ENCODE measurements at regions not wholly inside any gene's neighbourhood (a gene's known extent, or its start where the extent isn't known, plus 50 kb on each side); places are given as distances from the start of the nearest gene placed in this dataset.

DNA sequence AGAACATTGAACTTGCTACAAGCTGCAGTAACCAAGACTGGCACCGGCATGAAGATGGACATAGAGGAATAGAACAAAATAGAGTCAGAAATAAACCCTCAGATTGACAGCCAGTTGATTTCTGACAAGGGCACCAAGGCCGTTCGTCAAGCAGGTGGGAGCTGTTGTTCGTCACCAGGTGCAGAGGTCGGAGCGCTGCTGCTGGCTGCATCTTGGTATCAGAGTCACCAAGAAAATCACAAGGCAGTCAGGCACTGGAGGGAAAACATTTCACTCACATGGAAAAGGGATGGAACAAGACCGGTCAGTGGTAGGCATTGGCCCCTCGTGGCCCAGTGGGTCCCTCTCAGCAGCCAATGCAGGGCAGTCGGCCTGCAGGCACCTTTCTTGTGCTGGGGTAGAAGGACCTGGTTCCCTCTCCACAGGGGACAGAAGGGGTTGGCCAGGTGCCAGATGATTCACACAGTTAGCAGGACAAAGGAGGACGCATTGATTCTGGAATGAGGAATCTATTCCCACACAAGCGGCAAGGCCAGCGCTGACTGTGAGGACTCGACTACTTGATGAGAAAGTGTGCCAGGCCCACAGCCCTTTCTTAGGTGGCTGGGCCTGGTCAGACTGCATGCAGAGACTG lies 115.8 kb upstream of the FGF3 start:
- no peak overlapping the region for H3K4me3 ChIP-seq (ENCODE audit: low read depth in 1 of 2, low read length in 2 of 2)
- no peaks in the 10 kb centered on the region for H3K36me3 ChIP-seq (ENCODE audit: control insufficient read depth in 1 of 2, insufficient read depth in 2 of 2, low read length in 2 of 2)
- no peak overlapping the region for H3K9ac ChIP-seq (ENCODE audit: low read depth in 1 of 2, low read length in 2 of 2)
- no peak overlapping the region for H3K27ac ChIP-seq (ENCODE audit: low read depth, low read length)
- H3K4me1 ChIP-seq (ENCODE audit: control insufficient read depth in 1 of 2, insufficient read depth in 2 of 2, low read length in 2 of 2) = peaks cover 5 to 8% of the 10 kb centered on the region in 2 donors
- peaks cover 4 to 11% of the 10 kb centered on the region in 2 donors for H3K27me3 ChIP-seq (ENCODE audit: control insufficient read depth in 1 of 2, insufficient read depth in 2 of 2, low read length in 2 of 2)
- no peaks in the 10 kb centered on the region for H3K9me3 ChIP-seq (ENCODE audit: control insufficient read depth in 1 of 2, low read length in 2 of 2)

DNA sequence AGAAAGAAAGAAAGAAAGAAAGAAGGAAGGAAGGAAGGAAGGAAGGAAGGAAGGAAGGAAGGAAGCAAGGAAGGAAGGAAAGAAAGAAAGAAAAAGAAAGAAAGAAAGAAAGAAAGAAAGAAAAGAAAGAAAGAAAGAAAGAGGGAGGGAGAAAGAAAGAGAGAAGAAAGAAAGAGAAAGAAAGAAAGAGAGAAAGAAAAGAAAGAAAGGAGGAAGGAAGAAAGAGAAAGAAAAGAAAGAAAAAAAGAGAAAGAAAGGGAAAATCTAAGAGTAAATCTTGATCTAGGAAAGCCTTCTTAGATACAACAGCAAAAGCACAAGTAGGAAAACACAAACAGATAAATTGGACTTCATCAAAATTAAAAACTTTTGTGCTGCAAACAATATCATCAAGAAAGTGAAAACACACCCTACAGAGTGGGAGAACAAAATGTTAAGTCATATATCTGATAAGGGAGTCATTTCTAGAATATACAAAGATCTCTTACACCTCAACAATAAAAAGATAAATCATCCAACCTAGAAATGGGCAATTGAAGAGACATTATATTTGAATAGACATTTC lies 116.8 kb upstream of the FGF3 start:
- no peaks in the 10 kb centered on the region for H3K36me3 ChIP-seq (ENCODE audit: control insufficient read depth in 1 of 2, insufficient read depth in 2 of 2, low read length in 2 of 2)

DNA sequence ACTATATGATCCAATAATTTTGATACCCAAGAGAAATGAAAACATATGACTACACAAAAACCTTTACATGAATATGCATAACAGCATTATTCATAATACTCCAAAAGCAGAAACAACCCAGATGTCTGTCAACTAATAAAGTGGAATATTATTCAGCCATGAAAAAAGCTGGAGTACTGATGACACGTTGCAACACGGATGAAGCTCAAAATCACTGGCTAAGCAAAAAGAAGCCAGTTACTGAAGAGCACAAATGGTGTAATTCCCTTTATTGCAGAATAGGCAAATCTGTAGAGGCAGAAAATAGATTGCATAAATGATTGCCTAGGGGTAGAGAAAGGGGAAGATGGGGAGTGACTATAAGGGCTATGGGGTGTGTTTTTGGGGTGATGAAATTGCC lies 117.6 kb upstream of the FGF3 start:
- Histone ChIP-seq H3K9ac (ENCODE audit: low read depth in 1 of 2, low read length in 2 of 2) (no peak overlapping the region), H3K4me3 (ENCODE audit: low read depth in 1 of 2, low read length in 2 of 2) (no peak overlapping the region), H3K36me3 (ENCODE audit: control insufficient read depth in 1 of 2, insufficient read depth in 2 of 2, low read length in 2 of 2) (no peaks in the 10 kb centered on the region)

More for the DNA sequence above, 116.8 kb upstream of the FGF3 start:
- Histone ChIP-seq H3K9ac (ENCODE audit: low read depth in 1 of 2, low read length in 2 of 2) (no peak overlapping the region), H3K27ac (ENCODE audit: low read depth, low read length) (no peak overlapping the region), H3K27me3 (ENCODE audit: control insufficient read depth in 1 of 2, insufficient read depth in 2 of 2, low read length in 2 of 2) (peaks cover 4 to 11% of the 10 kb centered on the region in 2 donors), H3K4me1 (ENCODE audit: control insufficient read depth in 1 of 2, insufficient read depth in 2 of 2, low read length in 2 of 2) (peaks cover 8 to 9% of the 10 kb centered on the region in 2 donors), H3K9me3 (ENCODE audit: control insufficient read depth in 1 of 2, low read length in 2 of 2) (no peaks in the 10 kb centered on the region), H3K4me3 (ENCODE audit: low read depth in 1 of 2, low read length in 2 of 2) (no peak overlapping the region)

DNA sequence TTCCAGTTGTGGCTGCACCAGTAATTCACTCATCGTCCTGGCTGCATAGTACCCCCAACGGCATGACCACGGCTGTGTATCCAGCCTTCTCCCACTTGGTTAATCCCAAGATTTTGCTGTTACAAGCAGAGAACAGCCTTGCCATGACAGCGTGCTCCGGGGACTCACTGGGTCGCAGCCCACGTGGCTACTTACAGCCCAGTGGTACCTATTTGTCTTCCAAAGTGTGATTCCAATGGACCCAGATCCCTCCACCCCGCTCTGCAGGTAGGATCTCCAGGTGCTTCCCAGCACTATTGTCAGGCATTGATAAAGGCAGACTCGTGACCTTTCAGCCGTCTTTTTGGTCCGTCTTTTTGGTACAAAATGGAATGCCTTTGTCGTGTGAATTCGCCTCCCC lies 119.0 kb upstream of the FGF3 start:
- Histone ChIP-seq H3K9ac (ENCODE audit: low read depth in 1 of 2, low read length in 2 of 2) (no peak overlapping the region), H3K4me3 (ENCODE audit: low read depth in 1 of 2, low read length in 2 of 2) (no peak overlapping the region), H3K4me1 (ENCODE audit: control insufficient read depth in 1 of 2, insufficient read depth in 2 of 2, low read length in 2 of 2) (peaks cover 8 to 9% of the 10 kb centered on the region in 2 donors), H3K36me3 (ENCODE audit: control insufficient read depth in 1 of 2, insufficient read depth in 2 of 2, low read length in 2 of 2) (no peaks in the 10 kb centered on the region), H3K9me3 (ENCODE audit: control insufficient read depth in 1 of 2, low read length in 2 of 2) (no peaks in the 10 kb centered on the region), H3K27me3 (ENCODE audit: control insufficient read depth in 1 of 2, insufficient read depth in 2 of 2, low read length in 2 of 2) (peaks cover 0 to 6% of the 10 kb centered on the region in 2 donors), H3K27ac (ENCODE audit: low read depth, low read length) (no peak overlapping the region)

More for the DNA sequence above, 117.6 kb upstream of the FGF3 start:
- Histone ChIP-seq H3K9me3 (ENCODE audit: control insufficient read depth in 1 of 2, low read length in 2 of 2) (no peaks in the 10 kb centered on the region), H3K4me1 (ENCODE audit: control insufficient read depth in 1 of 2, insufficient read depth in 2 of 2, low read length in 2 of 2) (peaks cover 8 to 9% of the 10 kb centered on the region in 2 donors), H3K27ac (ENCODE audit: low read depth, low read length) (no peak overlapping the region), H3K27me3 (ENCODE audit: control insufficient read depth in 1 of 2, insufficient read depth in 2 of 2, low read length in 2 of 2) (peaks cover 4 to 6% of the 10 kb centered on the region in 2 donors)

DNA sequence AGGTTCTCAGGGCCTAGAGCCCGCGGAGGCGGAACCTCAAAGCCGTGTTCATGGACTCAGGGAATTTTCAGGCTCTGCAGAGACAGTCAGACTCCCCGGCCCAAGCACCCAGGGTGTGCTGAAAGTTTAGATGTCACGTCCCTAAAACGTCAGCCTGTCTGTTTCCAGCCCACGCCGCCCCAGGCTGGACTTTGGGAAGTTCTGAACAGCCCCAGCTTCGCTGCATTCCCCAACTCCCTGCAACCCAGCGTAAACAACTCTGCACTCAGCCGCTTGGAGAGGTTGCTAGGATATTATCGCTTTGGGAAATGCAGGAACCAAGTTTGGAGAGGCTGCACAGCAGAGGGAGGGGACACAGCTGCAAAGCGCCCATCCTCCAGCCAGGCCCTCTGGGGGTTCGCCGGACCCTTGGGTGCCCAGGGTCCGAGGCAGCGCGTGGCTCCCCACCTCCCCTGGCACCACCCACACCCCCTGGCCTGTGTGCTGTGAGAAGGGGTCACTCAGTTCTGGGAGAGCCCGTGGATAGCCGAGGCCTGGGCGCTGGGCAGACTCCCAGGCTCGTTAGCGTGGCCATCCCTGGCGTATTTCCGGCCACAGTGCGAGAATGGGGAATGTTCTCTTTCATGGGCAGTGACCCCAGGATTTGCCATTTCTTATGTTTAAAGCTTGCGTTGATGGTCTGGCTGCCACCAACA lies 120.5 kb upstream of the FGF3 start:
- Histone ChIP-seq H3K36me3 (ENCODE audit: control insufficient read depth in 1 of 2, insufficient read depth in 2 of 2, low read length in 2 of 2) (no peaks in the 10 kb centered on the region), H3K27me3 (ENCODE audit: control insufficient read depth in 1 of 2, insufficient read depth in 2 of 2, low read length in 2 of 2) (peaks cover 0 to 6% of the 10 kb centered on the region in 2 donors), H3K9ac (ENCODE audit: low read depth in 1 of 2, low read length in 2 of 2) (no peak overlapping the region), H3K27ac (ENCODE audit: low read depth, low read length) (no peak overlapping the region), H3K4me1 (ENCODE audit: control insufficient read depth in 1 of 2, insufficient read depth in 2 of 2, low read length in 2 of 2) (peaks cover 8 to 9% of the 10 kb centered on the region in 2 donors), H3K9me3 (ENCODE audit: control insufficient read depth in 1 of 2, low read length in 2 of 2) (no peaks in the 10 kb centered on the region), H3K4me3 (ENCODE audit: low read depth in 1 of 2, low read length in 2 of 2) (no peak overlapping the region)

DNA sequence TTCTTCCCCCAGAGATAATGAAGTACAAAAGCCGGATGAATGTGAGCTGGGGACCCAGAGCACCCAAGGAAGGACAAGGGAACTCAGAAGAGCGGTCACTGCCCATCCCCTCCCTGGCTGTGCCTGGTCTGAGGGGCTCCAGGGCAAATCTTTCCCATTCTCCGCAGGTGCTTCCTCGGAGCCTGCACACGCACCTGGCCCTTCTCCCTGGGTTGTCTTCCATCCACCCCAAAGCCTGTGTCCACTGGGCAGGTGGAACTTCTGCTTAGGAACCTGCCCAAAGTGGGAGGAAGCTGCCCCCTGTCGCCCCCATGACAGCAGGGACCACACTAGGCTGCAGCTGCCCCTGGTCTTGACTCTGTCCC lies 121.0 kb upstream of the FGF3 start:
- no peaks in the 10 kb centered on the region for H3K36me3 ChIP-seq (ENCODE audit: control insufficient read depth in 1 of 2, insufficient read depth in 2 of 2, low read length in 2 of 2)
- H3K4me1 ChIP-seq (ENCODE audit: control insufficient read depth in 1 of 2, insufficient read depth in 2 of 2, low read length in 2 of 2) = peaks cover 5 to 8% of the 10 kb centered on the region in 2 donors
- peaks cover 0 to 1% of the 10 kb centered on the region in 2 donors for H3K27me3 ChIP-seq (ENCODE audit: control insufficient read depth in 1 of 2, insufficient read depth in 2 of 2, low read length in 2 of 2)
- H3K4me3 ChIP-seq (ENCODE audit: low read depth in 1 of 2, low read length in 2 of 2) = no peak overlapping the region
- no peak overlapping the region for H3K27ac ChIP-seq (ENCODE audit: low read depth, low read length)
- H3K9me3 ChIP-seq (ENCODE audit: control insufficient read depth in 1 of 2, low read length in 2 of 2) = no peaks in the 10 kb centered on the region
- no peak overlapping the region for H3K9ac ChIP-seq (ENCODE audit: low read depth in 1 of 2, low read length in 2 of 2)

DNA sequence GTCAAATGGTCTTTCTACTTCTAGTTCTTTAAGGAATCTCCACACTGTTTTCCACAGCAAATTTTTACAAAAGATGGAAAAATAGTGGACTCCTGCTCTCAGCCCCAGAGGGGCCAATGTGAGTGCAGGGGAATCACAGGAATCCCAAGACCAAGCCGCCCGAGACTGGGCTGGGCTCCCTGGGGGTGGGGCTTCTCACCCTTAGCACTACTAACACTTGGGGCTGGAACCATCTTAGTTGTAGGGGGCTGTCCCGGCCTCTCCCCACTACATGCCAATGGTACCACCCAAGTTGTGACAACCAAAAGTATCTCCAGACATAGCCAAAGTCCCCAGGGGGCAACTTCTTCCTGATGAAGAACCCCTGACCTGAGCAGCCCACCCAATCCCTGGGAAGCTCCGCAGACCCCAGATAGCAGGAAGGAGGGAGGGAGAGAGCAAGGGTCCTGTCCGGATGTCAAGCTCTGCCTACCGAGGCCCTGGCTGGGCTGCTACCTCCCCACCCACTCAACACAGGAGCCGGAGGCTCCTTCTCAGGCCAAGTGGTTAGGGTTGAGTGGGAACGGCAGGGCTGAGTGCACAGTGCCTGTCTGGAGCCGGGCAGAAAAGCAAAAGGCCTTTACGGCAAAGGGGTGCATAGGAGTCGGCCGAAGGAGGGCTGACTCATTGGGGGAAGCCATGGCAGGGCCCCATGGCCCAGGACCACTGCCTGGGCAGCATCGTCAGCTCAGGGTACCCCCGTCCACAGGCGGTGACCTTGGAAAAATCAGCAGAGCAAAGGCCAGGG lies 122.5 kb upstream of the FGF3 start:
- Histone ChIP-seq H3K9me3 (ENCODE audit: control insufficient read depth in 1 of 2, low read length in 2 of 2) (no peaks in the 10 kb centered on the region), H3K27me3 (ENCODE audit: control insufficient read depth in 1 of 2, insufficient read depth in 2 of 2, low read length in 2 of 2) (no peaks in the 10 kb centered on the region)

DNA sequence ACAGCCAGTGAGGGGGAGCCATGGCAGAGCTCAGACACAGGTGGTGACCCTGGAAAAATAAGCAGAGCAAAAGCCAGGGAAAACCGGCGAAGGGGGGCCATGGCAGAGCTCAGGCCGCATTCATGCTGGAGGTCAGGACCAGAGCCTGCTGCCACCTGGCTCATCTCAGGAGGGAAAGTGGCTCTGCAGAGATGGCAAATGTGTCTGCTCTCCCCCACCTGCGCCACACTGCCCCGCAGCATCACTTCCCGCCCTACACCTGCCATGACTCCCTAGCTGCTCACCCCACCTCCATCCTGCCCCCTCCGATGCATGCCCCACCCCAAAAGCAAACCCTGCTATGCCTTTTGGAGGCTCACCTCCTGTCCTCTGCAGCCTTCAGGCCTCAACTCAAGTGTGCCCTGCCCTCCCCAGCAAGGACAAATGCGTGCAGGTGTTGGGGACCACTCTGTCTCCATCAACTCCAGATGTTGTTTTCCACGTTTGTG lies 123.2 kb upstream of the FGF3 start:
- H3K9me3 ChIP-seq (ENCODE audit: control insufficient read depth in 1 of 2, low read length in 2 of 2) = no peaks in the 10 kb centered on the region
- H3K9ac ChIP-seq (ENCODE audit: low read depth in 1 of 2, low read length in 2 of 2) = no peak overlapping the region
- H3K4me1 ChIP-seq (ENCODE audit: control insufficient read depth in 1 of 2, insufficient read depth in 2 of 2, low read length in 2 of 2) = peaks cover 5 to 8% of the 10 kb centered on the region in 2 donors
- H3K36me3 ChIP-seq (ENCODE audit: control insufficient read depth in 1 of 2, insufficient read depth in 2 of 2, low read length in 2 of 2) = no peaks in the 10 kb centered on the region
- no peaks in the 10 kb centered on the region for H3K27me3 ChIP-seq (ENCODE audit: control insufficient read depth in 1 of 2, insufficient read depth in 2 of 2, low read length in 2 of 2)
- H3K4me3 ChIP-seq (ENCODE audit: low read depth in 1 of 2, low read length in 2 of 2) = no peak overlapping the region
- H3K27ac ChIP-seq (ENCODE audit: low read depth, low read length) = no peak overlapping the region

More for the DNA sequence above, 122.5 kb upstream of the FGF3 start:
- Histone ChIP-seq H3K9ac (ENCODE audit: low read depth in 1 of 2, low read length in 2 of 2) (no peak overlapping the region), H3K36me3 (ENCODE audit: control insufficient read depth in 1 of 2, insufficient read depth in 2 of 2, low read length in 2 of 2) (no peaks in the 10 kb centered on the region), H3K27ac (ENCODE audit: low read depth, low read length) (no peak overlapping the region), H3K4me3 (ENCODE audit: low read depth in 1 of 2, low read length in 2 of 2) (no peak overlapping the region), H3K4me1 (ENCODE audit: control insufficient read depth in 1 of 2, insufficient read depth in 2 of 2, low read length in 2 of 2) (peaks cover 5 to 8% of the 10 kb centered on the region in 2 donors)

DNA sequence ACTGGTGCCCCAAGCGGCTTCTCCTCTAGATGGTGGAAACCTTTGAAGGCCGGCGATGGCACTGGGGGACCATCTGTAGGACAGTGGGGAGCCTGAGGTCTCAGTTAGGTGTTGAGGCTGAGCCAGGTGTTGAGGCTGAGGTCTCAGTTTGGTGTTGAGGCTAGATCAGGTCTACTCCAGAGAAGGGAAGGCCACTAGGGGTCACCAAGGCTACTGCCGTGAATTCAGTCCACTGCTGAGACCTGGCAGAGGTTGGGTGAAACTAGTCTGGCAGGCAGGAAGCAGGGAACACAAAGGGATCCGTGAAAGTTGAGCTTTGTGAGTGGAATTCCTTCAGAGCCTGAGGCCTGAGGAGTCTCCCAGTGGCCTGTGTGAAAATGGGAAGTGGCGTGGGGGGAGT lies 123.8 kb upstream of the FGF3 start:
- no peak overlapping the region for H3K27ac ChIP-seq (ENCODE audit: low read depth, low read length)
- H3K4me1 ChIP-seq (ENCODE audit: control insufficient read depth in 1 of 2, insufficient read depth in 2 of 2, low read length in 2 of 2) = peaks cover 11 to 15% of the 10 kb centered on the region in 2 donors
- no peak overlapping the region for H3K9ac ChIP-seq (ENCODE audit: low read depth in 1 of 2, low read length in 2 of 2)
- no peaks in the 10 kb centered on the region for H3K36me3 ChIP-seq (ENCODE audit: control insufficient read depth in 1 of 2, insufficient read depth in 2 of 2, low read length in 2 of 2)
- no peaks in the 10 kb centered on the region for H3K27me3 ChIP-seq (ENCODE audit: control insufficient read depth in 1 of 2, insufficient read depth in 2 of 2, low read length in 2 of 2)
- no peaks in the 10 kb centered on the region for H3K9me3 ChIP-seq (ENCODE audit: control insufficient read depth in 1 of 2, low read length in 2 of 2)
- H3K4me3 ChIP-seq (ENCODE audit: low read depth in 1 of 2, low read length in 2 of 2) = no peak overlapping the region

DNA sequence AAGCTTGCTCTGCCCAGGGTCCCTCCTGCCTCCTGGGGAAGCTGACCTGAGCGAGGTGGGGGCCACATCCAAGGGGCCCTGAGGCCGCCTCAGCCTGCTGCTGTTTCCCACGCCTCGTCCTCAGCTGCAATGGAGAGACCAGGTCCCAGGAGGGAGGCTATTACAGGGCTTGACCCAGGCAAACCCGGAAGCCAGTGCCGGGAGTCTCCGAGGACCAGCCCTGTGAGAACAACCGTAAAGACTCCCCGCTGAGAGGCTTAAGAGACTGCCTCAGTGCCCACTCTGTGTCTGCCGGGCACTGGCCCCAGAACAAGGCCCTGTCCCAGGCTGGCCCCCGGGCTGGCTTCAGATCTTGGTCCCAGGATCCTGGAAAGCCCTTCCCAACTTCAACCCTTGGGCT lies 124.3 kb upstream of the FGF3 start:
- Histone ChIP-seq H3K27me3 (ENCODE audit: control insufficient read depth in 1 of 2, insufficient read depth in 2 of 2, low read length in 2 of 2) (no peaks in the 10 kb centered on the region), H3K4me3 (ENCODE audit: low read depth in 1 of 2, low read length in 2 of 2) (no peak overlapping the region), H3K36me3 (ENCODE audit: control insufficient read depth in 1 of 2, insufficient read depth in 2 of 2, low read length in 2 of 2) (no peaks in the 10 kb centered on the region), H3K4me1 (ENCODE audit: control insufficient read depth in 1 of 2, insufficient read depth in 2 of 2, low read length in 2 of 2) (peaks cover 16 to 18% of the 10 kb centered on the region in 2 donors), H3K27ac (ENCODE audit: low read depth, low read length) (no peak overlapping the region), H3K9me3 (ENCODE audit: control insufficient read depth in 1 of 2, low read length in 2 of 2) (no peaks in the 10 kb centered on the region), H3K9ac (ENCODE audit: low read depth in 1 of 2, low read length in 2 of 2) (no peak overlapping the region)
